CD4-positive, alpha-beta memory T cell (primary cell): ENCODE measurements at regions not wholly inside any gene's neighbourhood (a gene's known extent, or its start where the extent isn't known, plus 50 kb on each side); places are given as distances from the start of the nearest gene placed in this dataset.

Experiments
- CTCF ChIA-PET: fragments of 350-600 bp; sonication (Branson Sonifier 250); formaldehyde crosslinking; loops from one replicate; lab custom pipeline; 2021; ENCODE audit warnings: inconsistent platforms; ENCODE audit not compliant: partially characterized antibody; lab: Charles Lee
- POLR2A ChIA-PET: fragments of 350-600 bp; sonication (Branson Sonifier 250); formaldehyde crosslinking; loops from one replicate; lab custom pipeline; 2021; ENCODE audit not compliant: partially characterized antibody; lab: Charles Lee
- DNase-seq, 5 donors: peaks; one replicate each; pipeline versions ENCODE4 v3.0.0 to v3.0.0-alpha.2; 2020 to 2022; ENCODE audit warnings: mixed read lengths in 1 of 5
- H3K27ac ChIP-seq: one replicate; pipeline ENCODE4 v1.7.0; 2013; ENCODE audit warnings: low read depth, low read length
- H3K27me3 ChIP-seq: 2 replicates; pipeline ENCODE4 v1.7.0; 2013; ENCODE audit warnings: mild to moderate bottlenecking, low read length, moderate library complexity; ENCODE audit not compliant: insufficient read depth
- H3K36me3 ChIP-seq: 2 replicates; pipeline ENCODE4 v1.7.0; 2013; ENCODE audit warnings: mild to moderate bottlenecking, low read length, moderate library complexity; ENCODE audit not compliant: insufficient read depth
- H3K4me1 ChIP-seq: 2 replicates; pipeline ENCODE4 v1.7.0; 2013; ENCODE audit warnings: mild to moderate bottlenecking, low read length, moderate library complexity; ENCODE audit not compliant: insufficient read depth
- H3K4me3 ChIP-seq, 2 donors: one replicate each; pipeline ENCODE4 v1.7.0; 2013; ENCODE audit warnings: low read length in 2 of 2, mild to moderate bottlenecking in 1 of 2
- H3K9me3 ChIP-seq, 2 donors: one replicate each; pipeline ENCODE4 v1.7.0; 2013; ENCODE audit warnings: low read length in 2 of 2, control low read depth in 1 of 2; ENCODE audit not compliant: control insufficient read depth in 1 of 2
- H3K27ac Mint-ChIP-seq, 7 donors: one replicate each; pipeline ENCODE4 v1.8.0; 2020 to 2021; ENCODE audit warnings: mixed read lengths in 7 of 7, mild to moderate bottlenecking in 6 of 7, inconsistent platforms in 3 of 7, moderate library complexity in 3 of 7
- H3K27me3 Mint-ChIP-seq, 2 donors: one replicate each; pipeline ENCODE4 v1.8.0; 2020 to 2021; ENCODE audit warnings: mixed read lengths in 2 of 2
- H3K36me3 Mint-ChIP-seq, 2 donors: one replicate each; pipeline ENCODE4 v1.8.0; 2020 to 2021; ENCODE audit warnings: mixed read lengths in 2 of 2, inconsistent platforms in 1 of 2, mild to moderate bottlenecking in 1 of 2
- H3K4me1 Mint-ChIP-seq, 4 donors: one replicate each; pipeline ENCODE4 v1.8.0; 2020 to 2021; ENCODE audit warnings: mixed read lengths in 4 of 4, mild to moderate bottlenecking in 1 of 4
- H3K4me3 Mint-ChIP-seq, 8 donors: one replicate each; pipeline ENCODE4 v1.8.0; 2020 to 2021; ENCODE audit warnings: mixed read lengths in 8 of 8, mild to moderate bottlenecking in 7 of 8, moderate library complexity in 6 of 8, inconsistent platforms in 3 of 8
- H3K9me3 Mint-ChIP-seq, 8 donors: one replicate each; pipeline ENCODE4 v1.8.0; 2020 to 2021; ENCODE audit warnings: mixed read lengths in 8 of 8, mild to moderate bottlenecking in 5 of 8, inconsistent platforms in 3 of 8, moderate library complexity in 1 of 8
- intact Hi-C: fragments of 100-400 bp; cut with micrococcal nuclease; formaldehyde crosslinking; loops from one replicate; pipeline ENCODE4 v1.15.1; 2023

DNA sequence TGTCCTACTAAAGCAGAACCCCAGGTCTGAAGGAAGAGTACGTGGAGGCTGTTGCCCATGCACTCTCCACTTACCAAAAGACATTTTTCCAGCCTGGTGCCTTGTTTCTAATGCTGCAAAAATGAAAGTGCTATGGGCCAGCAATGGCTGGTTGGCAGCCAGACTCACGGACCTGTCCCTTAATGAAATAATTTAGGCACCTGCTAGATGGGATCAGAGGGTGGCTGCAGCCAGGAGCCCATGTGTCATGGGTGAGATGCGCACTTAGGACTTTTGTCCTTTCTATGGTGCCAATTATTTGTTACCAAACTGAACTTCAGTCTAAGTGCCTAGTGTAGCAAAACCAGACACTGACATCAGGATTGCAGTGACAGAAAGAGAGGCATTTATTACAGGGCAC, 276.3 kb downstream of the YTHDC2 start:
- Histone ChIP-seq H3K4me1 (no peaks in the 10 kb centered on the region), H3K27ac (no peak overlapping the region), H3K4me3 (no peak overlapping the region), H3K27me3 (no peaks in the 10 kb centered on the region), H3K9me3 (no peaks in the 10 kb centered on the region), H3K36me3 (no peaks in the 10 kb centered on the region)
- no peak overlapping the region for H3K4me3 Mint-ChIP-seq
- peaks cover 0 to 4% (median 0%) of the 10 kb centered on the region in 8 donors for H3K9me3 Mint-ChIP-seq
- ChIA-PET POLR2A (no interaction called here), CTCF (no interaction called here)
- no peak overlapping the region for H3K27ac Mint-ChIP-seq
- DNase-seq, result no peak
- H3K36me3 Mint-ChIP-seq, result no peaks in the 10 kb centered on the region
- peaks cover 0 to 2% (median 0%) of the 10 kb centered on the region in 4 donors for H3K4me1 Mint-ChIP-seq
- peaks cover 0 to 3% of the 10 kb centered on the region in 2 donors for H3K27me3 Mint-ChIP-seq
- intact Hi-C loops, result no loop called here

DNA sequence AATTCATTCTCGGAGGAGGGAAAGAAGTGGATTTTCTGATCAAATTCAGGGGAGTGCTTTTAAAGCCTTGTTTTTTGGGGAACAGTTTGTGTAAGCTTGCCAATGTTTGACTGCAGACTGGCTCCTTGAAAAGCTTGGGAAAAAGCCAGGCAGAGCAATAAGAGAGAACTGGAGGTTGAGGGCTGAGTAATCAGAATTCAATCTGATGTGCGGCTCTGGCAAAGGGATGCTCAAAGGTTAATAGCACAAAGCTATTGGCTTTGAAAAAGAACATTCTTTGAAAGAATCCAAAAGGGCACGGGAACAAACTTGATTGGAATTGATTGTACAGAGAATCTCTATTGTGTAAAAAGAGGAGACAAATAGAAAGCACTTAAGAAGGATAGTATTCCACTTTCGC, 279.3 kb downstream of the YTHDC2 start:
- no peak overlapping the region for H3K4me3 ChIP-seq
- Mint-ChIP-seq H3K4me1 (no peaks in the 10 kb centered on the region), H3K4me3 (no peak overlapping the region), H3K9me3 (peaks cover 0 to 4% (median 0%) of the 10 kb centered on the region in 8 donors), H3K27ac (no peak overlapping the region), H3K36me3 (no peaks in the 10 kb centered on the region), H3K27me3 (peaks cover 0 to 3% of the 10 kb centered on the region in 2 donors)
- CTCF ChIA-PET, result no interaction called here
- H3K27ac ChIP-seq, result no peak overlapping the region
- no peaks in the 10 kb centered on the region for H3K36me3 ChIP-seq
- no peaks in the 10 kb centered on the region for H3K27me3 ChIP-seq
- no peaks in the 10 kb centered on the region for H3K9me3 ChIP-seq
- POLR2A ChIA-PET, result no interaction called here
- no peak for DNase-seq
- H3K4me1 ChIP-seq, result no peaks in the 10 kb centered on the region
- intact Hi-C loops, result no loop called here

DNA sequence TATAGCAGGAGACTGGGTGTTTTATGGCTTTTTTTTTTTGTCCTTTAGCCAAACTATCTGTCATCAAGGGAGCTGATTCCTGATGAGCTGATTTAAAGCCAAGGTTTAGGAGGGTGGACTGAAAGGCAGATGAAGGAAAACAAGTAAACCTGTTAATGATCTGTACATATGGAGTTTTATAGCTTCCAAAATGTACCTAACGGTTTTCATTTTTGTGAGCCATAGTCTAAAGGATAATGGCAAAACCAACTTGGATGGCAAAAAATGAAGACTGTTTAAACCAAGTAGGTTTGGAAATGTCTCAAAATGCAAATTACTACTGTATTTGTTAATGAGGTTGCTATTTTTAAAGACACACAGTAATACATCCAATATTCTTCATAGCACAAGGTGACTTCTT, 281.5 kb downstream of the YTHDC2 start:
- Histone ChIP-seq H3K27me3 (no peaks in the 10 kb centered on the region), H3K27ac (no peak overlapping the region), H3K9me3 (no peaks in the 10 kb centered on the region), H3K4me1 (no peaks in the 10 kb centered on the region), H3K36me3 (no peaks in the 10 kb centered on the region), H3K4me3 (no peak overlapping the region)
- Mint-ChIP-seq H3K27me3 (peaks cover 0 to 2% of the 10 kb centered on the region in 2 donors), H3K4me1 (no peaks in the 10 kb centered on the region), H3K27ac (no peak overlapping the region), H3K9me3 (peaks cover 0 to 4% (median 0%) of the 10 kb centered on the region in 8 donors), H3K36me3 (no peaks in the 10 kb centered on the region), H3K4me3 (no peak overlapping the region)
- POLR2A ChIA-PET, result no interaction called here
- DNase-seq, result no peak
- CTCF ChIA-PET, result no interaction called here
- intact Hi-C loops, result no loop called here

DNA sequence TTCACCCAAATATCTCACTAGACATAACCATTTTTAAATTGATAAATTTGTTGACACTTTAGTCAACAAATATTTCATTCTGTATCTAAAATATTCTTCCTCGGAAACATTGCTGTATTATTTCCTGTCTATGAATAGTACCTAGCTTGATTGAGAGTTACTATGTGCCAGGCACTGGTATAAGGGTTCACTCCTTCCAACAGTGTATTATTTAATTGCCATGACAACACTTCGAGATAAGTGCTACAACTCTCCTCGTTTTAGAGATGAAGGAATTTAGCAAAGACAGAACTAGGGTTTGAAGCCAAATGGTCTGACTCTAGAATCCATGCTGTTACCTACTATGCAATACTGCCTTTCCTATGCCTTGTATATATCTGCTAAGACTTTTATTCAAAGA, 287.2 kb downstream of the YTHDC2 start:
- Mint-ChIP-seq H3K4me1 (peaks cover 0 to under 1% (median 0%) of the 10 kb centered on the region in 4 donors), H3K4me3 (no peak overlapping the region), H3K9me3 (peaks cover 0 to 10% (median 4%) of the 10 kb centered on the region in 8 donors), H3K36me3 (no peaks in the 10 kb centered on the region), H3K27me3 (peaks cover 0 to 2% of the 10 kb centered on the region in 2 donors), H3K27ac (no peak overlapping the region)
- no peak overlapping the region for H3K27ac ChIP-seq
- H3K4me3 ChIP-seq, result no peak overlapping the region
- no peaks in the 10 kb centered on the region for H3K4me1 ChIP-seq
- CTCF ChIA-PET, result no interaction called here
- DNase-seq, result no peak
- intact Hi-C loops, result no loop called here
- H3K27me3 ChIP-seq, result no peaks in the 10 kb centered on the region
- H3K9me3 ChIP-seq, result no peaks in the 10 kb centered on the region
- H3K36me3 ChIP-seq, result no peaks in the 10 kb centered on the region
- POLR2A ChIA-PET, result no interaction called here

DNA sequence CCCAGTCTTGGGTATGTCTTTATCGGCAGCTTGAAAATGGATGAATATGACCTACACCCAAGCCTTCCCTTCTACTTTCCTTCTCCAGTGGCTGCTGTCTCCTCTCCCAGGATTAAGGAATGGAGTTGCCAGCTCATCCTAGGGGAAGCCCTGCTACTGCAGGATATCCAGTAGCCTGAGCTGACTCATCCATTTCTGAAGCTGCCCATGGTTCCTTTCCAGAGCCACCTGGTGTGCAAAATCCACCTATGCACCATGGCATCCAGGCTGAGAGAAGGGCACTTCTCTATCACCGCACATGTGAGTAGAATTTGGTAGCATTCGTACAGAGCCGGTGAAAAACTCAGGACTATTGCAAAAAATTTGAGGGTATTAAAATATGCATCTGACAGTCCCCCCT, 290.8 kb downstream of the YTHDC2 start:
- ChIA-PET POLR2A (no interaction called here), CTCF (no interaction called here)
- H3K4me1 ChIP-seq, result no peaks in the 10 kb centered on the region
- no peak overlapping the region for H3K4me3 ChIP-seq
- H3K9me3 Mint-ChIP-seq, result peaks cover 0 to 9% (median 4%) of the 10 kb centered on the region in 8 donors
- DNase-seq, result no peak
- H3K27me3 ChIP-seq, result no peaks in the 10 kb centered on the region
- intact Hi-C loops, result no loop called here
- H3K27me3 Mint-ChIP-seq, result no peaks in the 10 kb centered on the region
- no peak overlapping the region for H3K27ac Mint-ChIP-seq
- no peaks in the 10 kb centered on the region for H3K36me3 ChIP-seq
- peaks cover 0 to 5% (median under 1%) of the 10 kb centered on the region in 4 donors for H3K4me1 Mint-ChIP-seq
- no peak overlapping the region for H3K4me3 Mint-ChIP-seq
- no peaks in the 10 kb centered on the region for H3K36me3 Mint-ChIP-seq
- H3K27ac ChIP-seq, result no peak overlapping the region
- no peaks in the 10 kb centered on the region for H3K9me3 ChIP-seq

DNA sequence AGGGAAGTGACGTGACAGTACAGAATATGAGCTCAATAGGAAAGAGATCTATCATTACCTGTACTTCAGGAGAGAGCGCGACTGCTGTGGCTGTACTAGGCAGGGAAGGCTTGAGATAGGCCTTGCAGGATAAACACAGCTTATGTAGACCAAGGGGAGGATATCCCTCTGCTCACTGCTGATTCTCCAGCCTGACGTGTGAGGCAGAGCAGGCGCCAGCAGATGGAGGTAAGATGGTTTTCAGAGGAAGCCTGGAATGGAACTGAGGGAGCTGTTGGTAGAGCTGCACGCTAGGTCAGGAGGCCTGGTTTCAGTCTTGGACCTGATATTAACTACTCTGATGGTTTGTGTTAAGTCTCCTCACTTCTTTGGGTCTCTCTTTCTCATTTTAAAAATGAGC, 291.4 kb downstream of the YTHDC2 start:
- no peaks in the 10 kb centered on the region for H3K27me3 ChIP-seq
- CTCF ChIA-PET, result no interaction called here
- no peak for DNase-seq
- intact Hi-C loops, result no loop called here
- H3K4me1 ChIP-seq, result no peaks in the 10 kb centered on the region
- H3K9me3 ChIP-seq, result no peaks in the 10 kb centered on the region
- Mint-ChIP-seq H3K27ac (no peak overlapping the region), H3K36me3 (no peaks in the 10 kb centered on the region), H3K27me3 (peaks cover 2 to 3% of the 10 kb centered on the region in 2 donors), H3K4me3 (no peak overlapping the region), H3K9me3 (peaks cover 0 to 9% (median 4%) of the 10 kb centered on the region in 8 donors), H3K4me1 (peaks cover 0 to 5% (median under 1%) of the 10 kb centered on the region in 4 donors)
- POLR2A ChIA-PET, result no interaction called here
- H3K36me3 ChIP-seq, result no peaks in the 10 kb centered on the region
- H3K4me3 ChIP-seq, result no peak overlapping the region
- no peak overlapping the region for H3K27ac ChIP-seq

DNA sequence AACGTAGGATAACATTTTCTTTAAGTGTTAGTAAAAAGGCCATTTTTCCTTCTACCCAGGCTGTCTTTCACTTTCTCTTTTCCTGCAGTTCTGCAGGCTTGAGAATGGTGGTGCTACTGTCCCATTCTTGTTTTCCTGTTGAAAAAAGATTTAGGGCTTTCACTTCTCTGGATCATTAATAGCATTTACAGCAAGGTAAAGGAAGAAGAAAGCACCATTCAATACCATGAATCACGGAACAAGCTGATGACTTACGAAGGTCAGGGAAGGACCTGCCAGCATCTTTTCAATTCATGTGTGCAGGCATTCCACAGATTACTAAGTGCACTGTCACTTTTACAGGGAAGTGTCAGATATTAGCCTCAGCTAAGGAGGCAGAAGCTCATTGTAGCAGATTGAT, 292.8 kb downstream of the YTHDC2 start:
- H3K27me3 ChIP-seq, result no peaks in the 10 kb centered on the region
- no peak overlapping the region for H3K27ac ChIP-seq
- intact Hi-C loops, result no loop called here
- CTCF ChIA-PET, result no interaction called here
- DNase-seq, result no peak
- no peak overlapping the region for H3K27ac Mint-ChIP-seq
- H3K9me3 Mint-ChIP-seq, result peaks cover 0 to 9% (median 4%) of the 10 kb centered on the region in 8 donors
- H3K4me3 ChIP-seq, result no peak overlapping the region
- no peaks in the 10 kb centered on the region for H3K9me3 ChIP-seq
- H3K4me3 Mint-ChIP-seq, result peak overlapping the region in 2 of 8 donors; percentile 5 to 15
- H3K36me3 ChIP-seq, result no peaks in the 10 kb centered on the region
- no peaks in the 10 kb centered on the region for H3K4me1 ChIP-seq
- POLR2A ChIA-PET, result no interaction called here
- no peaks in the 10 kb centered on the region for H3K36me3 Mint-ChIP-seq
- peaks cover 0 to 5% (median under 1%) of the 10 kb centered on the region in 4 donors for H3K4me1 Mint-ChIP-seq
- H3K27me3 Mint-ChIP-seq, result peaks cover 3 to 4% of the 10 kb centered on the region in 2 donors

DNA sequence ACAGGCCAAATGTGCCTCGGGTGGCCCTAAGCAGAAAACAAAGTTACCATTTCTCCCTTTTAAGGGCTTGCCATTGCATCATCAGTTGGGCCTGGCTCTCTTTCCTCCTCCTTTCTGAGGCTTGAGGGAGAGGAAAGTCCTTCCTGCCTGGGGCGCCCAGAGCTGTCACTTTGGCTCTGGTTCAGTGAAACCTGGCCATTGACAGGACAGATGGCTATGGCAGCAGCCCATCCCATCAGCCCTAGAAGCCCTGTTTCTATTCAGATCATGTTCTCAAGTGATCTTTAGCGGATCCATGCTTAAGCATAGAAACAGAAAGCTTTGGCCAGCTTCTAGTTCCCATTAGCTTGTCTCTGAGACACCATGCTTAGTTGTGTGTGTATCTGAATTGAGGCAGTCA, 293.4 kb downstream of the YTHDC2 start:
- no peak for DNase-seq
- Histone ChIP-seq H3K4me1 (no peaks in the 10 kb centered on the region), H3K9me3 (no peaks in the 10 kb centered on the region), H3K27ac (no peak overlapping the region), H3K4me3 (no peak overlapping the region), H3K27me3 (no peaks in the 10 kb centered on the region), H3K36me3 (no peaks in the 10 kb centered on the region)
- Mint-ChIP-seq H3K4me3 (no peak overlapping the region), H3K27ac (no peak overlapping the region), H3K9me3 (peaks cover 0 to 9% (median 4%) of the 10 kb centered on the region in 8 donors), H3K27me3 (peaks cover 3 to 4% of the 10 kb centered on the region in 2 donors), H3K4me1 (peaks cover 0 to 5% (median under 1%) of the 10 kb centered on the region in 4 donors), H3K36me3 (no peaks in the 10 kb centered on the region)
- ChIA-PET POLR2A (no interaction called here), CTCF (no interaction called here)
- intact Hi-C loops, result no loop called here
